Esophagus muscularis mucosa (tissue), 4 donors: ENCODE measurements at regions not wholly inside any gene's neighbourhood (a gene's known extent, or its start where the extent isn't known, plus 50 kb on each side); places are given as distances from the start of the nearest gene placed in this dataset.

Experiments
- EP300 ChIP-seq: sonication (generic); formaldehyde crosslinking; IDR thresholded peaks from one replicate; pipeline ENCODE4 v1.6.1; 2017; ENCODE audit warnings: antibody characterized with exemption
- POLR2A ChIP-seq: fragments of 450-650 bp; IDR thresholded peaks from one replicate; pipeline ENCODE4 v1.6.1; 2017; ENCODE audit warnings: antibody characterized with exemption, moderate library complexity, mild to moderate bottlenecking, low read depth
- POLR2AphosphoS5 ChIP-seq, 2 donors: sonication (generic); formaldehyde crosslinking; IDR thresholded peaks; one replicate each; pipeline ENCODE4 v1.6.1; 2017; ENCODE audit warnings: antibody characterized with exemption in 2 of 2
- TF ChIP-seq, protein P1 (sequence below), 3 experiments: fragments of 200-600 bp in 2 of 3; fragments of 450-650 bp in 1 of 3; sonication (generic) in 2 of 3; IDR thresholded peaks; one replicate each; pipeline ENCODE4 v1.5.1; 2017 to 2019; ENCODE audit warnings: antibody characterized with exemption in 3 of 3, mild to moderate bottlenecking in 2 of 3, moderate library complexity in 1 of 3

DNA sequence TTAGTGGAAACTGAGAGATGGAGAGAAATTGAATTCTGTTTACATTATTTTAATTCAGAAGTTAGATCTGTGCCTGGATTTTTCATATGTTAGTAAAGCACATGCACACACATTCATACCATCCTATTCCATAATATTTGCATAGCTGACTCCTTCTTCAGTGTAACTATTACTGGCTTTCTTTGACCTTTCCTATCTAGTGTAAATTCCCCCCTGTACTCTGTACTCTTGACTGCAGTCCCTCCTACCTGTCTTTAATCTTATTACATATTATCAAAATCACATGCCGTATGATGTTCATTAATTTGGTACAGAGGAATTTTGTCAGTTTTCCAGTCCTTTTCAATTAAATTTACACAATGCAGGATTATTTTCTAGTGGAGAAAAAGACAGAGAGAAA is 417.0 kb upstream of the SOX5 start:
- TF ChIP-seq, protein P1, sequence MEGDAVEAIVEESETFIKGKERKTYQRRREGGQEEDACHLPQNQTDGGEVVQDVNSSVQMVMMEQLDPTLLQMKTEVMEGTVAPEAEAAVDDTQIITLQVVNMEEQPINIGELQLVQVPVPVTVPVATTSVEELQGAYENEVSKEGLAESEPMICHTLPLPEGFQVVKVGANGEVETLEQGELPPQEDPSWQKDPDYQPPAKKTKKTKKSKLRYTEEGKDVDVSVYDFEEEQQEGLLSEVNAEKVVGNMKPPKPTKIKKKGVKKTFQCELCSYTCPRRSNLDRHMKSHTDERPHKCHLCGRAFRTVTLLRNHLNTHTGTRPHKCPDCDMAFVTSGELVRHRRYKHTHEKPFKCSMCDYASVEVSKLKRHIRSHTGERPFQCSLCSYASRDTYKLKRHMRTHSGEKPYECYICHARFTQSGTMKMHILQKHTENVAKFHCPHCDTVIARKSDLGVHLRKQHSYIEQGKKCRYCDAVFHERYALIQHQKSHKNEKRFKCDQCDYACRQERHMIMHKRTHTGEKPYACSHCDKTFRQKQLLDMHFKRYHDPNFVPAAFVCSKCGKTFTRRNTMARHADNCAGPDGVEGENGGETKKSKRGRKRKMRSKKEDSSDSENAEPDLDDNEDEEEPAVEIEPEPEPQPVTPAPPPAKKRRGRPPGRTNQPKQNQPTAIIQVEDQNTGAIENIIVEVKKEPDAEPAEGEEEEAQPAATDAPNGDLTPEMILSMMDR (IDR thresholded peaks at IDR 0.05), result no peak
- no peak for TF ChIP-seq POLR2A
- no peak for TF ChIP-seq POLR2AphosphoS5 (IDR thresholded peaks at IDR 0.05)
- TF ChIP-seq EP300, result no peak
